Ovary (tissue), 7 donors: ENCODE measurements at regions not wholly inside any gene's neighbourhood (a gene's known extent, or its start where the extent isn't known, plus 50 kb on each side); places are given as distances from the start of the nearest gene placed in this dataset.

Source experiments
- DNase-seq, 5 donors: peaks; one replicate each; pipeline ENCODE4 v3.0.0-alpha.2; 2019 to 2020
- H3K27ac ChIP-seq, 2 donors: fragments of 200-600 bp; one replicate each; pipeline versions ENCODE4 v1.5.1 to v1.8.0; 2019 to 2022
- H3K27me3 ChIP-seq: fragments of 200-600 bp; one replicate; pipeline ENCODE4 v1.8.0; 2022
- H3K36me3 ChIP-seq: fragments of 200-600 bp; sonication (generic); one replicate; pipeline ENCODE4 v1.5.1; 2019
- H3K4me1 ChIP-seq: one replicate; pipeline ENCODE4 v1.8.1; 2013; ENCODE audit warnings: mild to moderate bottlenecking, moderate library complexity; ENCODE audit not compliant: insufficient read depth
- H3K4me3 ChIP-seq: fragments of 200-600 bp; sonication (generic); one replicate; pipeline ENCODE4 v1.5.1; 2017
- H3K9me3 ChIP-seq, 2 donors: fragments of 200-600 bp in 1 of 2; sonication (generic) in 1 of 2; one replicate each; pipeline versions ENCODE4 v1.5.1 to v1.8.1; 2013 to 2019; ENCODE audit warnings: mild to moderate bottlenecking in 1 of 2, moderate library complexity in 1 of 2
- CTCF ChIP-seq, 3 donors: fragments of 450-650 bp in 2 of 3; fragments of 200-600 bp in 1 of 3; IDR thresholded peaks; one replicate each; pipeline versions ENCODE4 v1.5.1 to v1.8.0; 2016 to 2022; ENCODE audit warnings: antibody characterized with exemption in 3 of 3, mild to moderate bottlenecking in 1 of 3
- EP300 ChIP-seq: sonication (generic); formaldehyde crosslinking; IDR thresholded peaks from one replicate; pipeline ENCODE4 v1.6.1; 2017; ENCODE audit warnings: antibody characterized with exemption
- POLR2A ChIP-seq: fragments of 450-650 bp; IDR thresholded peaks from one replicate; pipeline ENCODE4 v1.6.1; 2017; ENCODE audit warnings: antibody characterized with exemption, mild to moderate bottlenecking, moderate library complexity
- WGBS, 3 donors: extraction: QIAGEN DNeasy Blood & Tissue Kit in 1 of 3; methylation state at CpG; one replicate each; pipeline versions ENCODE4 v1.1.5 to v1.1.7; 2013 to 2017; 5-methylcytosine and 5-hydroxymethylcytosine counted together
- intact Hi-C, 4 donors: fragments of 100-400 bp; cut with DNase I; formaldehyde crosslinking; loops; one replicate each; pipeline versions ENCODE4 v1.11.0 to v1.15.1; 2022 to 2023
- donor health status: DM: no; HTN: no; CAD: no; lungs with moderate emphysema.
- donor health status: DM: no; HTN: no; CAD: no.
- donor health status: Bipolar disorder and iron deficiency.
- donor health status: DM: no; HTN: no; CAD: no.
- donor health status: DM: yes; HTN: yes; CAD: no.

- WGBS, 3 donors = 58 to 61% (median 59%) methylated on average over 11 of the region's 11 CpGs
- Histone ChIP-seq H3K27me3 (no peaks in the 10 kb centered on the region), H3K9me3 (no peaks in the 10 kb centered on the region), H3K4me3 (no peak overlapping the region), H3K4me1 (no peaks in the 10 kb centered on the region), H3K36me3 (no peaks in the 10 kb centered on the region), H3K27ac (no peak overlapping the region)
- DNase-seq = no peak
- no peak for TF ChIP-seq EP300
- TF ChIP-seq POLR2A = no peak
- intact Hi-C loops = no loop called here
Measured at GRCh38 chr11:62061356-62062222, 62.2 kb upstream of the INCENP start.

DNA sequence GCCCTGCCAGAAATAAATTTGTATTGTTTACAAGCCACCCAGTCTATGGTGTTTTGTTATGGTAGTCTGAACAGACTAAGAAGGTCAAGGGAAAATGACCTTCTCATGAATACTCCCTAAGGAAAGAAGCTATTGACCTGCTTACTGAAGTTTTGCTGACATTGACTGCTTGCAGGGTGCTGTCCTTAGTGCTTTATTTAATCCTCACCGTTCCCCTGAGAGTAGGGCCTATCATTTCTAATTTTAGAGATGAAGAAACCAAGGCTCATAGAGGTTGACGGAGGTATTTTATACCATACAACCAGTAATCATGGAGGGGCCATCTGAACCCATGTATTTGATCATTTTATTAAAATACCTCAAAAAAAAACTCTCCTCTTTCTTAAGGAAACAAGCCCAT, 66.7 kb upstream of the INCENP start:
- H3K4me1 ChIP-seq = no peaks in the 10 kb centered on the region
- WGBS, 3 donors = 51 to 75% (median 59%) methylated on average over 2 of the region's 2 CpGs
- DNase-seq = no peak
- H3K9me3 ChIP-seq = no peaks in the 10 kb centered on the region
- no peak overlapping the region for H3K27ac ChIP-seq
- TF ChIP-seq CTCF (IDR thresholded peaks at IDR 0.05) (no peak), EP300 (no peak), POLR2A (no peak)
- no peaks in the 10 kb centered on the region for H3K36me3 ChIP-seq
- H3K27me3 ChIP-seq = no peaks in the 10 kb centered on the region
- intact Hi-C loops = no loop called here
- H3K4me3 ChIP-seq = no peak overlapping the region

GRCh38 chr11:62055970-62056369, 67.8 kb upstream of the INCENP start:
- intact Hi-C loops = no loop called here
- no peak for DNase-seq

GRCh38 chr11:62054484-62055121, 69.2 kb upstream of the INCENP start:
- Histone ChIP-seq H3K4me1 (no peaks in the 10 kb centered on the region), H3K36me3 (no peaks in the 10 kb centered on the region), H3K4me3 (no peak overlapping the region), H3K9me3 (no peaks in the 10 kb centered on the region), H3K27ac (no peak overlapping the region), H3K27me3 (no peaks in the 10 kb centered on the region)
- TF ChIP-seq POLR2A (no peak), EP300 (no peak), CTCF (IDR thresholded peaks at IDR 0.05) (no peak)
- 76 to 79% (median 76%) methylated on average over 8 of the region's 8 CpGs for WGBS, 3 donors
- intact Hi-C loops = no loop called here
- no peak for DNase-seq

More at GRCh38 chr11:62055970-62056369, 67.8 kb upstream of the INCENP start:
- Histone ChIP-seq H3K4me1 (no peaks in the 10 kb centered on the region), H3K27me3 (no peaks in the 10 kb centered on the region), H3K9me3 (no peaks in the 10 kb centered on the region), H3K4me3 (no peak overlapping the region), H3K27ac (no peak overlapping the region), H3K36me3 (no peaks in the 10 kb centered on the region)
- no peak for TF ChIP-seq POLR2A
- 61 to 72% (median 65%) methylated on average over 5 of the region's 5 CpGs for WGBS, 3 donors

DNA sequence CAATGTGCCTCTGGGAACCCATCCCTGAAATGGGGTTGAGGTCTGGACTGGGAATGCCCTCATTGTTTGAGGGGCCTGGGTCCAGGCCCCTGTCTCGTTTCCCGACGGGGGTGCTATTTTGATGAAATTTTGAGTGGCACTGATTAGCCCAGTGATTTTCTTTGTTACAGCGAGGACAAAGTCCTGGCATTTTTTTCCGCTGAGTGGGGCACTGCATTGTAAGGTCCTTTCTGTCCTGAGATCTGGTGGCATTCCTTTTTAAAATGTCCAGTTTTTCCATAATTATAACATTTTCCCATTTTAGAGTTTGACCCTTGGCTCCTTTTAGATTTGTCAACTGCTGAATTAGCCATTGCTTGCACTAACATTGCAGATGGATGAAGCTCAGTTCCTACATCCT, 69.7 kb upstream of the INCENP start:
- intact Hi-C loops = no loop called here
- no peaks in the 10 kb centered on the region for H3K9me3 ChIP-seq
- no peak overlapping the region for H3K4me3 ChIP-seq
- H3K27ac ChIP-seq = no peak overlapping the region
- TF ChIP-seq EP300 (no peak), POLR2A (no peak), CTCF (IDR thresholded peaks at IDR 0.05) (no peak)
- DNase-seq = no peak
- H3K4me1 ChIP-seq = no peaks in the 10 kb centered on the region
- 90 to 98% (median 93%) methylated on average over 5 of the region's 5 CpGs for WGBS, 3 donors
- no peaks in the 10 kb centered on the region for H3K36me3 ChIP-seq
- no peaks in the 10 kb centered on the region for H3K27me3 ChIP-seq
